Stomach smooth muscle (tissue), 2 donors: ENCODE measurements at regions not wholly inside any gene's neighbourhood (a gene's known extent, or its start where the extent isn't known, plus 50 kb on each side); places are given as distances from the start of the nearest gene placed in this dataset.
"Not testable (repeated sequence)": the region's sequence is repeated elsewhere in the genome, so short reads cannot be mapped to it uniquely, and the experiment has no call there.

Experiments
- H3K27ac ChIP-seq: one replicate; pipeline ENCODE4 v1.7.0; 2013; ENCODE audit warnings: mild to moderate bottlenecking, low read length, inconsistent platforms
- H3K27me3 ChIP-seq, 2 donors: one replicate each; pipeline ENCODE4 v1.7.0; 2013; ENCODE audit warnings: low read length in 2 of 2; ENCODE audit not compliant: insufficient read depth in 2 of 2, control insufficient read depth in 1 of 2
- H3K36me3 ChIP-seq, 2 donors: one replicate each; pipeline ENCODE4 v1.7.0; 2013; ENCODE audit warnings: low read length in 2 of 2; ENCODE audit not compliant: control insufficient read depth in 2 of 2, insufficient read depth in 2 of 2
- H3K4me1 ChIP-seq: one replicate; pipeline ENCODE4 v1.7.0; 2013; ENCODE audit warnings: low read length; ENCODE audit not compliant: control insufficient read depth, insufficient read depth
- H3K4me3 ChIP-seq, 2 donors: one replicate each; pipeline ENCODE4 v1.7.0; 2013; ENCODE audit warnings: low read length in 2 of 2
- H3K9ac ChIP-seq, 2 donors: one replicate each; pipeline ENCODE4 v1.7.0; 2013; ENCODE audit warnings: low read length in 2 of 2, mild to moderate bottlenecking in 1 of 2
- H3K9me3 ChIP-seq, 2 donors: one replicate each; pipeline ENCODE4 v1.7.0; 2013; ENCODE audit warnings: low read length in 2 of 2; ENCODE audit not compliant: control insufficient read depth in 2 of 2
- donor health status: healthy.
- donor health status: Pancreatic carcinoma.

GRCh38 chr6:167704396-167704901 is 122.3 kb upstream of the AFDN start:
- Histone ChIP-seq H3K9me3 (no peaks in the 10 kb centered on the region), H3K4me3 (no peak overlapping the region), H3K27me3 (peaks cover 0 to 2% of the 10 kb centered on the region in 2 donors), H3K9ac (no peak overlapping the region), H3K27ac (no peak overlapping the region), H3K4me1 (no peaks in the 10 kb centered on the region), H3K36me3 (no peaks in the 10 kb centered on the region)

- Histone ChIP-seq H3K4me3 (no peak overlapping the region), H3K27me3 (peaks cover 0 to 2% of the 10 kb centered on the region in 2 donors), H3K27ac (no peak overlapping the region), H3K36me3 (no peaks in the 10 kb centered on the region), H3K4me1 (no peaks in the 10 kb centered on the region), H3K9me3 (no peaks in the 10 kb centered on the region), H3K9ac (no peak overlapping the region)
Measured at GRCh38 chr6:167705211-167705750, 121.4 kb upstream of the AFDN start.

DNA sequence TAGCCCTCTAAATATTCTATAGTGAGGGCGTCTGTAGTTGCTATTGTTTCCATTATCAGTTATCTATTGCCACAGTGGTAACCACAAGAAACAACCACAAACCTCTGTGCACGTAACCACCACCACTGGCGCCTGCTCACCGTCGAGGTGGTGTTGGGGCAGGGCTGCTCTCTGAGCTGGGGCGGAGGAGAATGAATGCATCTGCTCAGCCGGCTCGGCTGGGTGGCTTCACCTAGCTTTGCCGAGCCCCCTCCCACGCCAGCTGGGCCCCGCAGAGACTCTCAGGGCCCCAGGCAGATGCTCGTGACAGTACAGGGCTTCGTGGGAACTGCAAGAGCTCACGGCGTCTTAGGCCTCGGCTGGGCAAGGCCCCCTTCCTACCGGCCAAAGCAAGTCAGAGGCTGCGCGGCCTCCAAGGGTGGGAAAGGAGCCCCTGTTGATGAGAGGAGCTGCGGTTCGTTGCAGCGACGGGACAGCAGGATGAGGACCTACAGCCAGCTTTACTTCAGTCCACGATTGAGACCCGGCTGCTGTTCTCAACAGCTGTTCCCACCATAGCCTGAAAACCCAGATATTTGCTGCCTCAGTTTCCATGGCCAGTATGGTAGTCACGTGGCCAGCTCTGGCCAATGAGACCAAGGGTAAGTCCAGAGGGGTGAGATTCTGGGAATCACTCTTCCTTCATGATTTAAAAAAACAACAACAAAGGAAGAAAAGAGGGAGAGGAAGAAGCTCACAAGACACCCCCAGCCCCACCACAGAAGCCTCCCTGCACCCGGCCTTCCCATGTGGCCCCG is 120.2 kb upstream of the AFDN start:
- H3K4me1 ChIP-seq = no peaks in the 10 kb centered on the region
- no peaks in the 10 kb centered on the region for H3K36me3 ChIP-seq
- H3K4me3 ChIP-seq = no peak overlapping the region

DNA sequence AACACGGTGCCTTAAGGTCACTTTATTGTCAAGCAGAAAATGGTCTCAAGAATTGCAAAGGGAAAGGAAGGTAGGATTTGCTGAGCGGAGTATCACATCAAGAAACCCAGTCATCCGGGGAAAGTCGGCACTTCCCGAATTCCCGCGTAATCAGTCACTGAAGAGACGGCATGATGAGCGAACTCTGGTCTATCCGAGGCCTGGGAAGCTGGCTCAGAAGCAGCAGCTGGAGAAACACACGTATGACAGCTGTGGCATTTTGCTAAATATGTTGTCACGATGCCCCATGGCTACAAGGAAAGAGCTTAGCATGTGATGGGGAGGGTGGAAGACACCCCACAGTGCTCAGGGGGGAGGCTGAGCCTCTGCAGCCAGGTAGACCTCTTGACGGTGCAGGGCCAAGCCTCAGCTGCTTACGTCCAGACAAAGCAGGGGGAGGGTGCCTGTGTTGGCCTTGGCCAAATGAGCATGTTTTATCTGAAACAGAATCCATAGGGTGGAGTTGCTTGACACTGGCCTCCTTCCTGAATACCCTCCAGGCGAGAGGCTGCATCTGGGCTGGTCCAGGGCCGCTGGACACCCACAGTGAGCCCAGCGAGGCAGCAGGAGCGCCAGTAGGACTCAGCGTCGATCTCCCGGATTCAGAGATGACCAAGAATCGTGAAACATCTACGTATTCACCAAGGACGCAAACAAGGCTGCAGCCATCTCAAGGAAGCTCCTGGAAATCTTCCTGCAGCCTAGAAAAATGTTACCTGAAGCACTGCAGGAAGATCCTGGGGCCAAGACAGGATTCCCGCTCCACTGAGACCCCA is 118.8 kb upstream of the AFDN start:
- Histone ChIP-seq H3K9me3 (no peaks in the 10 kb centered on the region), H3K27ac (no peak overlapping the region), H3K4me1 (no peaks in the 10 kb centered on the region), H3K27me3 (peaks cover 4 to 11% of the 10 kb centered on the region in 2 donors), H3K4me3 (no peak overlapping the region), H3K9ac (no peak overlapping the region), H3K36me3 (no peaks in the 10 kb centered on the region)

More for the DNA sequence above, 120.2 kb upstream of the AFDN start:
- H3K27me3 ChIP-seq = peaks cover 1 to 5% of the 10 kb centered on the region in 2 donors
- H3K9ac ChIP-seq = no peak overlapping the region
- H3K9me3 ChIP-seq = no peaks in the 10 kb centered on the region
- no peak overlapping the region for H3K27ac ChIP-seq

GRCh38 chr6:167708501-167709094 is 118.1 kb upstream of the AFDN start:
- Histone ChIP-seq H3K4me1 (no peaks in the 10 kb centered on the region), H3K36me3 (no peaks in the 10 kb centered on the region), H3K27ac (no peak overlapping the region), H3K9ac (no peak overlapping the region), H3K27me3 (peaks cover 4 to 11% of the 10 kb centered on the region in 2 donors), H3K9me3 (no peaks in the 10 kb centered on the region), H3K4me3 (no peak overlapping the region)

- Histone ChIP-seq H3K36me3 (no peaks in the 10 kb centered on the region), H3K4me1 (no peaks in the 10 kb centered on the region), H3K27ac (no peak overlapping the region), H3K4me3 (no peak overlapping the region), H3K27me3 (peaks cover 4 to 16% of the 10 kb centered on the region in 2 donors), H3K9me3 (no peaks in the 10 kb centered on the region), H3K9ac (no peak overlapping the region)
Measured at GRCh38 chr6:167709196-167709595, 117.5 kb upstream of the AFDN start.

DNA sequence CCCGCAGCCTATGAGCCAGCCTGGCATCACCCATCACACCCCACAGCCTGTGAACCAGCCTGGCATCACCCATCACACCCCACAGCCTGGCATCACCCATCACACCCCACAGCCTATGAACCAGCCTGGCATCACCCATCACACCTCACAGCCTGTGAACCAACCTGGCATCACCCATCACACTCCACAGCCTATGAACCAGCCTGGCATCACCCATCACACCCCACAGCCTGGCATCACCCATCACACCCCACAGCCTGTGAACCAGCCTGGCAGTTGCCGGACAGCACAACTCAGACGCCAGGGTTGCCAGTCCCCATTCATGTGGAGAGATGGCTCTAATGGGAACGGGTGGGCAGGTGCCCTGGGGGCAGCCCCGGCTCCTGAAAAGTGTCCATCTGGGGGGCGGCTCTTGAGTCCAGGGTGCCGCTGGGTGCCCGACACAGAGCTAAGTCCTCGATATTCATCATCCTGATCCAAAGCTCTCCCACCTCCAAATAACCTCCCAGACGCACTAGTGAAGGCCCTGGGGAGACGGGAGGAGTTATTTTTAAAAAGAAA is 116.9 kb upstream of the AFDN start:
- H3K4me1 ChIP-seq, H3K9me3 ChIP-seq: not testable (repeated sequence)

GRCh38 chr6:167710363-167710920 is 116.3 kb upstream of the AFDN start:
- Histone ChIP-seq H3K27ac (no peak overlapping the region), H3K36me3 (no peaks in the 10 kb centered on the region), H3K4me1 (no peaks in the 10 kb centered on the region), H3K27me3 (peaks cover 9 to 18% of the 10 kb centered on the region in 2 donors), H3K9ac (no peak overlapping the region), H3K4me3 (no peak overlapping the region), H3K9me3 (no peaks in the 10 kb centered on the region)

More for the DNA sequence above, 116.9 kb upstream of the AFDN start:
- not testable (repeated sequence) for H3K36me3 ChIP-seq, H3K4me3 ChIP-seq, H3K9ac ChIP-seq, H3K27ac ChIP-seq
- H3K27me3 ChIP-seq = peaks cover 5 to 16% of the 10 kb centered on the region in 2 donors

GRCh38 chr6:167711211-167711610 is 115.5 kb upstream of the AFDN start:
- Histone ChIP-seq H3K27ac (no peak overlapping the region), H3K4me3 (no peak overlapping the region), H3K4me1 (no peaks in the 10 kb centered on the region), H3K36me3 (no peaks in the 10 kb centered on the region), H3K9ac (no peak overlapping the region), H3K27me3 (peaks cover 9 to 18% of the 10 kb centered on the region in 2 donors), H3K9me3 (no peaks in the 10 kb centered on the region)
